GM12864 (cell line): ENCODE measurements at regions not wholly inside any gene's neighbourhood (a gene's known extent, or its start where the extent isn't known, plus 50 kb on each side); places are given as distances from the start of the nearest gene placed in this dataset.
"Not testable (repeated sequence)": the region's sequence is repeated elsewhere in the genome, so short reads cannot be mapped to it uniquely, and the experiment has no call there.

ENCODE experiments used
- DNase-seq: peaks from one replicate; pipeline ENCODE4 v3.0.0-alpha.2; 2011; ENCODE audit warnings: low read depth
- H3K4me3 ChIP-seq: 2 replicates; pipeline ENCODE4 v1.5.1; 2011; ENCODE audit warnings: mild to moderate bottlenecking, low read depth, low read length, control low read depth
- TF ChIP-seq, protein P1 (sequence below): IDR thresholded peaks from 2 replicates; pipeline ENCODE4 v1.5.1; 2011; ENCODE audit warnings: low read depth, mild to moderate bottlenecking, moderate library complexity, low read length, control low read depth, inconsistent platforms; ENCODE audit errors: missing control alignments

- peak; percentile 74 for DNase-seq
- TF ChIP-seq, protein P1, sequence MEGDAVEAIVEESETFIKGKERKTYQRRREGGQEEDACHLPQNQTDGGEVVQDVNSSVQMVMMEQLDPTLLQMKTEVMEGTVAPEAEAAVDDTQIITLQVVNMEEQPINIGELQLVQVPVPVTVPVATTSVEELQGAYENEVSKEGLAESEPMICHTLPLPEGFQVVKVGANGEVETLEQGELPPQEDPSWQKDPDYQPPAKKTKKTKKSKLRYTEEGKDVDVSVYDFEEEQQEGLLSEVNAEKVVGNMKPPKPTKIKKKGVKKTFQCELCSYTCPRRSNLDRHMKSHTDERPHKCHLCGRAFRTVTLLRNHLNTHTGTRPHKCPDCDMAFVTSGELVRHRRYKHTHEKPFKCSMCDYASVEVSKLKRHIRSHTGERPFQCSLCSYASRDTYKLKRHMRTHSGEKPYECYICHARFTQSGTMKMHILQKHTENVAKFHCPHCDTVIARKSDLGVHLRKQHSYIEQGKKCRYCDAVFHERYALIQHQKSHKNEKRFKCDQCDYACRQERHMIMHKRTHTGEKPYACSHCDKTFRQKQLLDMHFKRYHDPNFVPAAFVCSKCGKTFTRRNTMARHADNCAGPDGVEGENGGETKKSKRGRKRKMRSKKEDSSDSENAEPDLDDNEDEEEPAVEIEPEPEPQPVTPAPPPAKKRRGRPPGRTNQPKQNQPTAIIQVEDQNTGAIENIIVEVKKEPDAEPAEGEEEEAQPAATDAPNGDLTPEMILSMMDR: no peak
- no peak overlapping the region for H3K4me3 ChIP-seq
Measured at GRCh38 chr21:35189077-35189863, 140.2 kb upstream of the RUNX1 start.

DNA sequence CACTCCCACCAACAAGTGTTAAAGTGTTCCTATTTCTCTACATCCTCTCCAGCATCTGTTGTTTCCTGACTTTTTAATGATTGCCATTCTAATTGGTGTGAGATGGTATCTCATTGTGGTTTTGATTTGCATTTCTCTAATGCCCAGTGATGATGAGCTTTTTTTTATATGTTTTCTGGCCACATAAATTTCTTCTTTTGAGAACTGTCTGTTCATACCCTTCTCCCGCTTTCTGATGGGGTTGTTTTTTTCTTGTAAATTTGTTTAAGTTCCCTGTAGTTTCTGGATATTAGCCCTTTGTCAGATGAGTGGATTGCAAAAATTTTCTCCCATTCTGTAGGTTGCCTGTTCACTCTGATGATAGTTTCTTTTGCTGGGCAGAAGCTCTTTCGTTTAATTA is 134.3 kb upstream of the RUNX1 start:
- DNase-seq: not testable (repeated sequence)

DNA sequence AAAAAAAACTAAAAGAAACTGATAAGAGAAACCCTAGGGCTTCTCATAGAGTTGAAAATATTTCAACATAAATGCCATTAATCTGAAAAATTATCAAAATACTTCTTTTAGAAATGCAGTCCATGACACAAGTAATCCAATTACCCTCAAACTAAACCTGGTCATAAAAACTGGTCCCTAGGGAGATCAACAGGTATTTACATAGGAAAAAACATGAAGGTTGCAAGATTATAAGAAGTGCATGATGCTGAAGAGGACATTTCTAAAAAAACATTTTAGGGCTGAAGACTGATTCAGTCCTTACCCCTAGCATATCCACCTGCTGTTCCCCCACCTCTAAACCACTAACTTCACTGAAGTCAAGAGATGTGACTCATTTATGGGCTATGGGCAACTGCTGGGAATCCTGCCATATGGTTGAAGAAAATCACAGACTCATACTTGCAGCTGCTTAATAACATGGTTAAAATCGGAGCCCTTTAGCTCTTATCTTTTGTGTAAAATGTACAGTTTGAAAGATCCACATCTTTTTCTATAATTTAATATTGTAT is 131.0 kb upstream of the RUNX1 start:
- no peak for DNase-seq
- TF ChIP-seq, protein P1: no peak
- no peak overlapping the region for H3K4me3 ChIP-seq

More for the DNA sequence above, 134.3 kb upstream of the RUNX1 start:
- not testable (repeated sequence) for H3K4me3 ChIP-seq

GRCh38 chr21:35178827-35179226 is 129.7 kb upstream of the RUNX1 start:
- H3K4me3 ChIP-seq: no peak overlapping the region
- TF ChIP-seq, protein P1: no peak
- DNase-seq: no peak

- no peak overlapping the region for H3K4me3 ChIP-seq
- TF ChIP-seq, protein P1: no peak
Measured at GRCh38 chr21:35178098-35178497, 129.0 kb upstream of the RUNX1 start.

GRCh38 chr21:35172231-35172630 is 123.1 kb upstream of the RUNX1 start:
- TF ChIP-seq, protein P1: no peak
- H3K4me3 ChIP-seq: no peak overlapping the region
- DNase-seq: no peak

More at GRCh38 chr21:35178098-35178497, 129.0 kb upstream of the RUNX1 start:
- no peak for DNase-seq

DNA sequence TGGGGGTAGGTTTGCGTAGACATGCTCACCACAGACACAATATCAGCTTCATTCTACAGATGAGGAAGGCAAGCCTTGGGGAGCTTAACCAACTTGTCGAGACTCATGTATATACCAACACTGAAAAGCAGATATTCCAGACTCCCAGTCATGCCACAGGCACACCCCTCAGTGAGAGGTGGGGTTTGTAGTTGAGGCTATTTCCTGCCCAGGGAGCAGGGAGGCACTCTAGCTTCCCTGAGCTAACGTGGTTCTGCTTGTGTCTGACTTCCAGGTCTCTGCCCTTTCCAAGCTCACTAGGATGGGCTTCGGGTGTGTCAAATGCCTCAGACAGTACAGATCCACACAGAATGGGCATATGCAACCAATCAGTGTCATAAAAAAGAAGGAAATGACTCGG is 122.3 kb upstream of the RUNX1 start:
- no peak for DNase-seq
- H3K4me3 ChIP-seq: no peak overlapping the region
- TF ChIP-seq, protein P1: no peak
